SU-DHL-6 (cell line): ENCODE measurements at regions not wholly inside any gene's neighbourhood (a gene's known extent, or its start where the extent isn't known, plus 50 kb on each side); places are given as distances from the start of the nearest gene placed in this dataset.

Experiments used
- H2AFZ ChIP-seq: fragments of 200-600 bp; sonication (generic); 2 replicates; pipeline ENCODE4 v1.6.1; 2014; ENCODE audit warnings: low read depth, mild to moderate bottlenecking, moderate library complexity, mixed read lengths, antibody characterized with exemption, low read length; ENCODE audit not compliant: severe bottlenecking
- H3F3A ChIP-seq: fragments of 200-600 bp; shearing (Covaris generic); 2 replicates; pipeline ENCODE4 v1.6.0; 2016; ENCODE audit warnings: antibody characterized with exemption, mild to moderate bottlenecking; ENCODE audit not compliant: insufficient read depth
- H3K27ac ChIP-seq: fragments of 200-600 bp; sonication (generic); 2 replicates; pipeline ENCODE4 v1.5.1; 2016; ENCODE audit warnings: low read depth, mild to moderate bottlenecking, low read length, moderate library complexity, mixed read lengths
- H3K27me3 ChIP-seq: fragments of 200-600 bp; sonication (generic), shearing (Covaris generic); 2 replicates; pipeline ENCODE4 v1.6.0; 2014; ENCODE audit warnings: mild to moderate bottlenecking, low read length
- H3K36me3 ChIP-seq: fragments of 200-600 bp; sonication (generic); 2 replicates; pipeline ENCODE4 v1.6.1; 2014; ENCODE audit warnings: mild to moderate bottlenecking, low read length, mixed read lengths
- H3K4me2 ChIP-seq: fragments of 300-600, 200-600 bp; shearing (Covaris generic), sonication (generic); 2 replicates; pipeline ENCODE4 v1.6.0; 2014; ENCODE audit warnings: low read length, low read depth, mild to moderate bottlenecking; ENCODE audit not compliant: poor library complexity, severe bottlenecking
- H3K4me3 ChIP-seq: fragments of 200-600 bp; sonication (generic); 2 replicates; pipeline ENCODE4 v1.5.1; 2014; ENCODE audit warnings: antibody characterized with exemption, low read length, mild to moderate bottlenecking, mixed read lengths; ENCODE audit not compliant: insufficient read depth, poor library complexity, severe bottlenecking
- H3K79me2 ChIP-seq: fragments of 200-600 bp; sonication (generic); 2 replicates; pipeline ENCODE4 v1.6.1; 2014; ENCODE audit warnings: mild to moderate bottlenecking, low read length, moderate library complexity; ENCODE audit not compliant: insufficient read depth
- H3K9ac ChIP-seq: fragments of 200-600 bp; sonication (generic); 2 replicates; pipeline ENCODE4 v1.7.0; 2014; ENCODE audit warnings: mild to moderate bottlenecking, low read length
- H3K9me2 ChIP-seq: fragments of 200-600 bp; sonication (generic); replicated peaks from 2 replicates; pipeline ENCODE4 v1.6.1; 2014; ENCODE audit warnings: low read length; ENCODE audit not compliant: insufficient read depth
- H3K9me3 ChIP-seq: fragments of 200-600 bp; sonication (generic); 2 replicates; pipeline ENCODE4 v1.6.1; 2014; ENCODE audit warnings: low read length, mixed read lengths; ENCODE audit not compliant: insufficient read depth
- H4K20me1 ChIP-seq: fragments of 200-600 bp; sonication (generic); 2 replicates; pipeline ENCODE4 v1.6.1; 2014; ENCODE audit warnings: low read depth, mild to moderate bottlenecking, antibody characterized with exemption, low read length, moderate library complexity, mixed read lengths
- CTCF ChIP-seq: fragments of 200-600 bp; sonication (generic); IDR thresholded peaks from one replicate; pipeline ENCODE4 v1.5.1; 2017; ENCODE audit warnings: antibody characterized with exemption, mild to moderate bottlenecking, low read length, moderate library complexity; ENCODE audit not compliant: insufficient read depth, poor library complexity, severe bottlenecking
- EZH2phosphoT487 ChIP-seq: fragments of 200-600 bp; sonication (generic), shearing (Covaris generic); conservative IDR thresholded peaks from 2 replicates; pipeline ENCODE4 v1.6.1; 2018; ENCODE audit warnings: mild to moderate bottlenecking, antibody characterized with exemption, low read length, moderate library complexity, mixed read lengths

- no peaks in the 10 kb centered on the region for H3F3A ChIP-seq
- H2AFZ ChIP-seq: no peak overlapping the region
Measured at GRCh38 chr14:82362452-82362851, 828.8 kb upstream of the SEL1L start.

GRCh38 chr14:82365471-82365870, 831.8 kb upstream of the SEL1L start:
- H3K9ac ChIP-seq: no peak overlapping the region
- H3K36me3 ChIP-seq: no peaks in the 10 kb centered on the region
- H3K27ac ChIP-seq: no peak overlapping the region
- H3K4me3 ChIP-seq: no peak overlapping the region
- H3K9me3 ChIP-seq: no peaks in the 10 kb centered on the region
- no peaks in the 10 kb centered on the region for H3K9me2 ChIP-seq
- H2AFZ ChIP-seq: no peak overlapping the region
- TF ChIP-seq EZH2phosphoT487 (no peak), CTCF (no peak)
- H3K79me2 ChIP-seq: no peaks in the 10 kb centered on the region
- H3K4me2 ChIP-seq: no peak overlapping the region
- no peaks in the 10 kb centered on the region for H3K27me3 ChIP-seq
- H3F3A ChIP-seq: no peaks in the 10 kb centered on the region
- no peaks in the 10 kb centered on the region for H4K20me1 ChIP-seq

More at GRCh38 chr14:82362452-82362851, 828.8 kb upstream of the SEL1L start:
- no peak for TF ChIP-seq EZH2phosphoT487
- no peak for TF ChIP-seq CTCF
- Histone ChIP-seq H3K9ac (no peak overlapping the region), H3K9me2 (no peaks in the 10 kb centered on the region), H3K36me3 (no peaks in the 10 kb centered on the region), H3K4me2 (no peak overlapping the region), H4K20me1 (no peaks in the 10 kb centered on the region), H3K4me3 (no peak overlapping the region), H3K27me3 (no peaks in the 10 kb centered on the region), H3K79me2 (no peaks in the 10 kb centered on the region), H3K9me3 (no peaks in the 10 kb centered on the region), H3K27ac (no peak overlapping the region)

- TF ChIP-seq EZH2phosphoT487 (no peak), CTCF (no peak)
Measured at GRCh38 chr14:82366803-82367202, 833.1 kb upstream of the SEL1L start.

GRCh38 chr14:82379291-82379690, 845.6 kb upstream of the SEL1L start:
- Histone ChIP-seq H3F3A (no peaks in the 10 kb centered on the region), H3K27me3 (no peaks in the 10 kb centered on the region), H2AFZ (no peak overlapping the region), H3K36me3 (no peaks in the 10 kb centered on the region), H3K9ac (no peak overlapping the region), H3K9me3 (no peaks in the 10 kb centered on the region), H3K4me2 (no peak overlapping the region), H3K4me3 (no peak overlapping the region), H3K9me2 (no peaks in the 10 kb centered on the region), H4K20me1 (no peaks in the 10 kb centered on the region), H3K79me2 (no peaks in the 10 kb centered on the region), H3K27ac (no peak overlapping the region)
- TF ChIP-seq EZH2phosphoT487 (no peak), CTCF (no peak)

More at GRCh38 chr14:82366803-82367202, 833.1 kb upstream of the SEL1L start:
- Histone ChIP-seq H4K20me1 (no peaks in the 10 kb centered on the region), H3K4me3 (no peak overlapping the region), H2AFZ (no peak overlapping the region), H3K9me3 (no peaks in the 10 kb centered on the region), H3K36me3 (no peaks in the 10 kb centered on the region), H3K4me2 (no peak overlapping the region), H3F3A (no peaks in the 10 kb centered on the region), H3K27me3 (no peaks in the 10 kb centered on the region), H3K9ac (no peak overlapping the region), H3K9me2 (no peaks in the 10 kb centered on the region), H3K79me2 (no peaks in the 10 kb centered on the region), H3K27ac (no peak overlapping the region)
